Activated B cell treated with CpG ODN at 0.5 μM for 24 hours (primary cell): ENCODE measurements at regions not wholly inside any gene's neighbourhood (a gene's known extent, or its start where the extent isn't known, plus 50 kb on each side); places are given as distances from the start of the nearest gene placed in this dataset.

Source experiments
- ATAC-seq: fragments of 200-7000 bp; cut with Tn5 transposase; one replicate; pipeline ENCODE4 v1.10.0; 2021; ENCODE audit warnings: low read depth, mild to moderate bottlenecking, moderate library complexity
- CTCF ChIA-PET: fragments of 350-600 bp; sonication (Branson Sonifier 250); formaldehyde crosslinking; loops from one replicate; lab custom pipeline; 2021; ENCODE audit warnings: antibody characterized with exemption; lab: Charles Lee
- POLR2A ChIA-PET: fragments of 350-600 bp; sonication (Branson Sonifier 250); formaldehyde crosslinking; loops from one replicate; lab custom pipeline; 2021; ENCODE audit warnings: antibody characterized with exemption; lab: Charles Lee
- DNase-seq: peaks from one replicate; pipeline ENCODE4 v3.0.0; 2022
- H3K27ac Mint-ChIP-seq: one replicate; pipeline ENCODE4 v1.8.0; 2020; ENCODE audit warnings: mixed read lengths
- H3K27me3 Mint-ChIP-seq: one replicate; pipeline ENCODE4 v1.8.0; 2021; ENCODE audit warnings: mixed read lengths
- H3K36me3 Mint-ChIP-seq: one replicate; pipeline ENCODE4 v1.8.0; 2021; ENCODE audit warnings: low read depth, mixed read lengths
- H3K4me1 Mint-ChIP-seq: one replicate; pipeline ENCODE4 v1.8.0; 2021; ENCODE audit warnings: mixed read lengths
- H3K4me3 Mint-ChIP-seq: one replicate; pipeline ENCODE4 v1.8.0; 2020; ENCODE audit warnings: mild to moderate bottlenecking, mixed read lengths
- H3K9me3 Mint-ChIP-seq: one replicate; pipeline ENCODE4 v1.8.0; 2020; ENCODE audit warnings: mixed read lengths
- intact Hi-C: fragments of 100-400 bp; cut with micrococcal nuclease; formaldehyde crosslinking; loops from one replicate; pipeline ENCODE4 v1.15.1; 2024
- TF ChIP-seq, protein P1 (sequence below): fragments of 200-600 bp; IDR thresholded peaks from one replicate; pipeline ENCODE4 v1.8.0; 2022; ENCODE audit warnings: antibody characterized with exemption, mild to moderate bottlenecking

DNA sequence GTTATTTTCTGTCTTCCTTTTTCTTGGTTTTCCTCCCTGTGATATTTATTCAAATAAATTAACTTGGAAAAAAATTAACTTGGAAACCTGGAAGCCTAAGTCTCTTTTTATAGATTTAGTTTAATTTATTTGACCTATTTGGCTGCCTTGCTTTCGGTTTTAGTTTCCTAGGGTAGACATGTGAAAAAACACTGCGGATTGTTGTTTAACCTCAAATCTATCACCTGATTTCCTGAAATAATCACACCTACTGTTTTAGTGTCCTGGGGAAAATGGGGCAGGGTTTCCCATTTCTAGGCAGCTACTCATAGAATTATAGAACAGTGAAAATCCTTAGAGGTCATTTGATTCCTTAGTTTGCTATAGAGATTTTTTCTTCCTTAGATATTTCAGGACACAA lies 412.4 kb downstream of the PCDH17 start:
- ATAC-seq (no peak), DNase-seq (no peak)
- peaks cover 5% of the 10 kb centered on the region for H3K9me3 Mint-ChIP-seq
- H3K4me3 Mint-ChIP-seq = no peak overlapping the region
- ChIA-PET CTCF (no interaction called here), POLR2A (no interaction called here)
- H3K4me1 Mint-ChIP-seq = no peaks in the 10 kb centered on the region
- intact Hi-C loops = no loop called here
- no peaks in the 10 kb centered on the region for H3K36me3 Mint-ChIP-seq
- no peak overlapping the region for H3K27ac Mint-ChIP-seq
- H3K27me3 Mint-ChIP-seq = no peaks in the 10 kb centered on the region
- TF ChIP-seq, protein P1, sequence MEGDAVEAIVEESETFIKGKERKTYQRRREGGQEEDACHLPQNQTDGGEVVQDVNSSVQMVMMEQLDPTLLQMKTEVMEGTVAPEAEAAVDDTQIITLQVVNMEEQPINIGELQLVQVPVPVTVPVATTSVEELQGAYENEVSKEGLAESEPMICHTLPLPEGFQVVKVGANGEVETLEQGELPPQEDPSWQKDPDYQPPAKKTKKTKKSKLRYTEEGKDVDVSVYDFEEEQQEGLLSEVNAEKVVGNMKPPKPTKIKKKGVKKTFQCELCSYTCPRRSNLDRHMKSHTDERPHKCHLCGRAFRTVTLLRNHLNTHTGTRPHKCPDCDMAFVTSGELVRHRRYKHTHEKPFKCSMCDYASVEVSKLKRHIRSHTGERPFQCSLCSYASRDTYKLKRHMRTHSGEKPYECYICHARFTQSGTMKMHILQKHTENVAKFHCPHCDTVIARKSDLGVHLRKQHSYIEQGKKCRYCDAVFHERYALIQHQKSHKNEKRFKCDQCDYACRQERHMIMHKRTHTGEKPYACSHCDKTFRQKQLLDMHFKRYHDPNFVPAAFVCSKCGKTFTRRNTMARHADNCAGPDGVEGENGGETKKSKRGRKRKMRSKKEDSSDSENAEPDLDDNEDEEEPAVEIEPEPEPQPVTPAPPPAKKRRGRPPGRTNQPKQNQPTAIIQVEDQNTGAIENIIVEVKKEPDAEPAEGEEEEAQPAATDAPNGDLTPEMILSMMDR = no peak

DNA sequence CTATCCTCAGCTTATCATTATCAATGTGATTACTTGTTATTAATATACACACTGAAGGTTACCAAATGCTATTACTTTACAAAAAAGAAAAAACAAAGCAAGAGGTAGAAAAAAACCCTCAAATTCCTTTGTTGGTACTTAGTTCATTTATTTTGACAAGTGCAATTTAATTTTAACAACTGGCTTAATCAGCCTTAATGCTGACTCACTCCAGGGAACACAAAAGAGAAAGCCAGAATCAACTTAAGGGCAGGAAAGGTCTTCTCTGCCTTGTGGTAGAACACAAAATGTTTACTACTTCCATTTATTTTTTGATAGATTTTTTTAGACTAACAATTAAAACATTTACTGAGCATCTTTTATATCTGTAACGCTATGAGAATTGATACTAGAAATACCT lies 417.1 kb downstream of the PCDH17 start:
- ChIA-PET CTCF (no interaction called here), POLR2A (no interaction called here)
- TF ChIP-seq, protein P1 = no peak
- Mint-ChIP-seq H3K27me3 (no peaks in the 10 kb centered on the region), H3K36me3 (no peaks in the 10 kb centered on the region), H3K4me1 (no peaks in the 10 kb centered on the region), H3K9me3 (peaks cover 3% of the 10 kb centered on the region), H3K27ac (no peak overlapping the region), H3K4me3 (no peak overlapping the region)
- DNase-seq (no peak), ATAC-seq (no peak)
- intact Hi-C loops = no loop called here

DNA sequence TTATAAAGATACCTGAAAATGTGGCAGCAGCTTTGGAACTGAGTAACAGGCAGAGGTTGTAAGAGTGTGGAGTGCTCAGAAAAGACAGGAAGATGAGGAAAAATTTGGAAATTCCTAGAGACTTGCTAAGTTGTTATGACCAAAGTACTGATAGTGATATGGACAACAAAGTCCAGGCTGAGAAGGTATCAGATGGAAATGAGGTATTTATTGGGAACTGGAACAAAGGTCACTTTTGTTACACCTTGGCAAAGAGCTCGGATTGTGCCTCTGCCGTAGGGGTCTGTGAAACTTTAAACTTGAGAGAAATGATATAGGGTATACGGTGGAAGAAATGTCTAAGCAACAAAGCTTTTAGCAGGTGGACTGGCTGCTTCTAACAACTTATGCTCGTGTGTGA lies 419.9 kb downstream of the PCDH17 start:
- ChIA-PET CTCF (no interaction called here), POLR2A (no interaction called here)
- H3K36me3 Mint-ChIP-seq = no peaks in the 10 kb centered on the region
- intact Hi-C loops = no loop called here
- no peaks in the 10 kb centered on the region for H3K27me3 Mint-ChIP-seq
- peaks cover 3% of the 10 kb centered on the region for H3K9me3 Mint-ChIP-seq
- H3K4me1 Mint-ChIP-seq = no peaks in the 10 kb centered on the region
- ATAC-seq = no peak
- H3K4me3 Mint-ChIP-seq = no peak overlapping the region
- TF ChIP-seq, protein P1 = no peak
- no peak for DNase-seq
- no peak overlapping the region for H3K27ac Mint-ChIP-seq

DNA sequence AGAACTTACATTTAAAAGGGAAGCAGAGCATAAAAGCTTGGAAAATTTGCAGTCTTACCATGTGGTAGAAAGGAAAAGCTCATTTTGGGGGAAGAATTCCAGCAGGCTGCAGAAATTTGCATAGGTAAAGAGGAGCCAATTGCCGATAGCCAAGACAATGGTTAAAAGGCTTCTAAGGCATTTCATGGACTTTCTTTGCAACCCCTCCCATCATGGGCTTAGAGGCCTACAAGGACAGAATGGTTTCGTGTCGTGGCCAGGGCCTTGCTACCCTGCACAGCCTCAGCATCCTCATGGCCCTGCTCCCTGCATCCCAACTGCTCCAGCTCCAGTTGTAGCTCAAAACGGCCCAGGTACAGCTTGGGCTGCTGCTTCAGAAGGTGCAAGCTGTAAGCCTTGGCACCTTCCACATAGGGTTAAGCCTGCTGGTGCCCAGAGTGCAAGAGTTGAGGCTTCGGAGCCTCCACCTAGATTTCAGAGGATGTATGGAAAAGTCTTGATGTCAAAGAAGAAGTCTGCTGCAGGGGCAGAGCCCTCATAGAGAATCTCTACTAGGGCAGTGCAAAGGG lies 420.3 kb downstream of the PCDH17 start:
- ChIA-PET CTCF (no interaction called here), POLR2A (no interaction called here)
- Mint-ChIP-seq H3K36me3 (no peaks in the 10 kb centered on the region), H3K4me1 (no peaks in the 10 kb centered on the region), H3K9me3 (peaks cover 3% of the 10 kb centered on the region), H3K27me3 (no peaks in the 10 kb centered on the region), H3K4me3 (no peak overlapping the region), H3K27ac (no peak overlapping the region)
- intact Hi-C loops = no loop called here
- DNase-seq = no peak
- ATAC-seq = no peak
- TF ChIP-seq, protein P1 = no peak

DNA sequence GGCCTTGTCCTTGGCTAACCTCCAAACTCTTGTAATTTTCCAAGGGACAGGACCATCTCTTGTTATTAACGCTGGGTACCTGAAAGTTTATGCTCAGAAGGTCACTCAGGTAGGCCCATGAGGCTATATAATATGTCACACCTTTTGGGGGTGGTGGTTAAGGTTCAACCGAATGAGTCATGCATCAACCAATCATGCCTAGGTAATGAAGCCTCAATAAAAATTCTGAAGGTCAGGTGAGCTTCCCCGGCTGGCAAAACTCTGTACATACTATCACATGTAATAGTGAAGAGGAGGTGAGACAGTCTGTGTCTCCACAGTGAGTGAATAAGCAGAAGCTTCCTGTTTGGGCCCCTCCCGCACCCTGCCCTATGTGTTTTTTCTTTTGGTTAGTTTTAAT lies 424.9 kb downstream of the PCDH17 start:
- Mint-ChIP-seq H3K27ac (no peak overlapping the region), H3K27me3 (no peaks in the 10 kb centered on the region), H3K4me1 (no peaks in the 10 kb centered on the region), H3K4me3 (no peak overlapping the region), H3K36me3 (no peaks in the 10 kb centered on the region), H3K9me3 (no peaks in the 10 kb centered on the region)
- ChIA-PET POLR2A (no interaction called here), CTCF (no interaction called here)
- DNase-seq (no peak), ATAC-seq (no peak)
- intact Hi-C loops = no loop called here
- TF ChIP-seq, protein P1 = no peak
